ENCODE measurements at regions not wholly inside any gene's neighbourhood (a gene's known extent, or its start where the extent isn't known, plus 50 kb on each side); places are given as distances from the start of the nearest gene placed in this dataset.

DNA sequence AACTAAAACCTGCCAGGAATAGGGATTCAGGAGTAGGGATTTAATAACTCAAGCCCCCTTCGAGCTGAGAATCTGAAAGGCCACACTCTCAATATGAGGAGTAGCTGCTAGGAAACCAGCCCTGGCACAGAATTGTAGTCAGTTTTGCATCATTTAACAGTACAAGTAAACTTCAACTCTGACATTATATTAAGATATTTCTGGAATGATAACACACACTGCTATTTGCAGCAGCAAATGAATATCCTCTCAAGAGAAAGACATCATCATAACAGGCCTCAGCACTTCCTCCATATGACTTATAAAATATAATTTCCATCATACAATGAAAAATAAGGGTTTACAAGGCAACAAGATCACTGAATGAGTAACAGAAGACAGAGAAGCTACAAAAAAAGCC is 138.2 kb upstream of the RFX3 start:
- TF ChIP-seq, protein P1, sequence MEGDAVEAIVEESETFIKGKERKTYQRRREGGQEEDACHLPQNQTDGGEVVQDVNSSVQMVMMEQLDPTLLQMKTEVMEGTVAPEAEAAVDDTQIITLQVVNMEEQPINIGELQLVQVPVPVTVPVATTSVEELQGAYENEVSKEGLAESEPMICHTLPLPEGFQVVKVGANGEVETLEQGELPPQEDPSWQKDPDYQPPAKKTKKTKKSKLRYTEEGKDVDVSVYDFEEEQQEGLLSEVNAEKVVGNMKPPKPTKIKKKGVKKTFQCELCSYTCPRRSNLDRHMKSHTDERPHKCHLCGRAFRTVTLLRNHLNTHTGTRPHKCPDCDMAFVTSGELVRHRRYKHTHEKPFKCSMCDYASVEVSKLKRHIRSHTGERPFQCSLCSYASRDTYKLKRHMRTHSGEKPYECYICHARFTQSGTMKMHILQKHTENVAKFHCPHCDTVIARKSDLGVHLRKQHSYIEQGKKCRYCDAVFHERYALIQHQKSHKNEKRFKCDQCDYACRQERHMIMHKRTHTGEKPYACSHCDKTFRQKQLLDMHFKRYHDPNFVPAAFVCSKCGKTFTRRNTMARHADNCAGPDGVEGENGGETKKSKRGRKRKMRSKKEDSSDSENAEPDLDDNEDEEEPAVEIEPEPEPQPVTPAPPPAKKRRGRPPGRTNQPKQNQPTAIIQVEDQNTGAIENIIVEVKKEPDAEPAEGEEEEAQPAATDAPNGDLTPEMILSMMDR (IDR thresholded peaks at IDR 0.05), result no peak
- TF ChIP-seq POLR2A (IDR thresholded peaks at IDR 0.05), result no peak

Data from ovary (tissue), 3 donors.